ENCODE measurements at regions not wholly inside any gene's neighbourhood (a gene's known extent, or its start where the extent isn't known, plus 50 kb on each side); places are given as distances from the start of the nearest gene placed in this dataset.

GRCh38 chr3:74023395-74023794, 398.7 kb upstream of the PDZRN3 start:
- TF ChIP-seq, protein P1, sequence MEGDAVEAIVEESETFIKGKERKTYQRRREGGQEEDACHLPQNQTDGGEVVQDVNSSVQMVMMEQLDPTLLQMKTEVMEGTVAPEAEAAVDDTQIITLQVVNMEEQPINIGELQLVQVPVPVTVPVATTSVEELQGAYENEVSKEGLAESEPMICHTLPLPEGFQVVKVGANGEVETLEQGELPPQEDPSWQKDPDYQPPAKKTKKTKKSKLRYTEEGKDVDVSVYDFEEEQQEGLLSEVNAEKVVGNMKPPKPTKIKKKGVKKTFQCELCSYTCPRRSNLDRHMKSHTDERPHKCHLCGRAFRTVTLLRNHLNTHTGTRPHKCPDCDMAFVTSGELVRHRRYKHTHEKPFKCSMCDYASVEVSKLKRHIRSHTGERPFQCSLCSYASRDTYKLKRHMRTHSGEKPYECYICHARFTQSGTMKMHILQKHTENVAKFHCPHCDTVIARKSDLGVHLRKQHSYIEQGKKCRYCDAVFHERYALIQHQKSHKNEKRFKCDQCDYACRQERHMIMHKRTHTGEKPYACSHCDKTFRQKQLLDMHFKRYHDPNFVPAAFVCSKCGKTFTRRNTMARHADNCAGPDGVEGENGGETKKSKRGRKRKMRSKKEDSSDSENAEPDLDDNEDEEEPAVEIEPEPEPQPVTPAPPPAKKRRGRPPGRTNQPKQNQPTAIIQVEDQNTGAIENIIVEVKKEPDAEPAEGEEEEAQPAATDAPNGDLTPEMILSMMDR (IDR thresholded peaks at IDR 0.05) = no peak
- no peak for TF ChIP-seq POLR2A (IDR thresholded peaks at IDR 0.05)

Measured in breast epithelium (tissue), 3 donors.